ENCODE measurements at regions not wholly inside any gene's neighbourhood (a gene's known extent, or its start where the extent isn't known, plus 50 kb on each side); places are given as distances from the start of the nearest gene placed in this dataset.

DNA sequence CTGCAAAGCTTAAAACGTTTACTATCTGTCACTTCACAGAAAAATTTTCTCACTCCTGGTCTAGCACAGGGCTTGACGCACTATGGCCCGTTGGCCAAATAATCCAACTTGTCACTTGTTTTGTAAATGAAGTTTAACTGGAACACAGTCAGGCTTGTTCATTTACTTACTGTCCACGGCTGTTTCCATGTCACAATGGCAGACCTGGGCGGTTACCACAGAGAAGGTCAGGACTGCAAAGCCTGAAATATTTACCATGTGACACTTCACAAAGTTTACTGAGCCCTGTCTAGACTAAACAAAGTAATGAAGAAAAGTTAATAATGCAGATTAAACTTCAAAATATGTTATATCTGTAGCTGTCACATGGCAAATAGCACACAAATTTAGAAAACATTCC, 273.0 kb upstream of the GYPC start:
- Histone ChIP-seq H3K4me3 (ENCODE audit: insufficient read length, low read depth) (no peak overlapping the region), H3K4me1 (ENCODE audit: insufficient read depth, insufficient read length) (no peaks in the 10 kb centered on the region), H3K36me3 (ENCODE audit: insufficient read depth, insufficient read length, low read length) (no peaks in the 10 kb centered on the region), H3K9ac (ENCODE audit: insufficient read length, low read depth) (no peak overlapping the region), H3K9me3 (ENCODE audit: insufficient read depth, low read length) (peaks cover 22% of the 10 kb centered on the region), H3K27me3 (ENCODE audit: insufficient read depth, insufficient read length) (no peaks in the 10 kb centered on the region)
- TF ChIP-seq YY1 (IDR thresholded peaks at IDR 0.05; ENCODE audit: insufficient read depth, insufficient read length) (no peak), ZNF274 (IDR thresholded peaks at IDR 0.05; ENCODE audit: low read depth, low read length) (no peak), SUZ12 (IDR thresholded peaks at IDR 0.05; ENCODE audit: extremely low read depth, insufficient read depth, insufficient read length) (no peak)
- DNase-seq (ENCODE audit: low read depth, low spot score): no peak

- peaks cover 26% of the 10 kb centered on the region for H3K9me3 ChIP-seq (ENCODE audit: insufficient read depth, low read length)
- no peaks in the 10 kb centered on the region for H3K27me3 ChIP-seq (ENCODE audit: insufficient read depth, insufficient read length)
- no peaks in the 10 kb centered on the region for H3K4me1 ChIP-seq (ENCODE audit: insufficient read depth, insufficient read length)
- DNase-seq (ENCODE audit: low read depth, low spot score): no peak
- TF ChIP-seq ZNF274 (IDR thresholded peaks at IDR 0.05; ENCODE audit: low read depth, low read length) (no peak), YY1 (IDR thresholded peaks at IDR 0.05; ENCODE audit: insufficient read depth, insufficient read length) (no peak), SUZ12 (IDR thresholded peaks at IDR 0.05; ENCODE audit: extremely low read depth, insufficient read depth, insufficient read length) (no peak)
- no peak overlapping the region for H3K9ac ChIP-seq (ENCODE audit: insufficient read length, low read depth)
- no peak overlapping the region for H3K4me3 ChIP-seq (ENCODE audit: insufficient read length, low read depth)
- H3K36me3 ChIP-seq (ENCODE audit: insufficient read depth, insufficient read length, low read length): no peaks in the 10 kb centered on the region
Measured at GRCh38 chr2:126383800-126384199, 272.2 kb upstream of the GYPC start.

GRCh38 chr2:126385441-126385840, 270.5 kb upstream of the GYPC start:
- H3K4me1 ChIP-seq (ENCODE audit: insufficient read depth, insufficient read length): no peaks in the 10 kb centered on the region
- no peak overlapping the region for H3K4me3 ChIP-seq (ENCODE audit: insufficient read length, low read depth)
- H3K9ac ChIP-seq (ENCODE audit: insufficient read length, low read depth): no peak overlapping the region
- DNase-seq (ENCODE audit: low read depth, low spot score): no peak
- H3K9me3 ChIP-seq (ENCODE audit: insufficient read depth, low read length): peaks cover 26% of the 10 kb centered on the region
- H3K27me3 ChIP-seq (ENCODE audit: insufficient read depth, insufficient read length): no peaks in the 10 kb centered on the region
- no peaks in the 10 kb centered on the region for H3K36me3 ChIP-seq (ENCODE audit: insufficient read depth, insufficient read length, low read length)
- TF ChIP-seq YY1 (IDR thresholded peaks at IDR 0.05; ENCODE audit: insufficient read depth, insufficient read length) (no peak), SUZ12 (IDR thresholded peaks at IDR 0.05; ENCODE audit: extremely low read depth, insufficient read depth, insufficient read length) (no peak), ZNF274 (IDR thresholded peaks at IDR 0.05; ENCODE audit: low read depth, low read length) (no peak)

GRCh38 chr2:126385983-126386382, 270.0 kb upstream of the GYPC start:
- DNase-seq (ENCODE audit: low read depth, low spot score): no peak
- H3K36me3 ChIP-seq (ENCODE audit: insufficient read depth, insufficient read length, low read length): no peaks in the 10 kb centered on the region
- H3K27me3 ChIP-seq (ENCODE audit: insufficient read depth, insufficient read length): no peaks in the 10 kb centered on the region
- H3K4me1 ChIP-seq (ENCODE audit: insufficient read depth, insufficient read length): no peaks in the 10 kb centered on the region
- no peak for TF ChIP-seq ZNF274 (IDR thresholded peaks at IDR 0.05; ENCODE audit: low read depth, low read length)
- no peak for TF ChIP-seq YY1 (IDR thresholded peaks at IDR 0.05; ENCODE audit: insufficient read depth, insufficient read length)
- TF ChIP-seq SUZ12 (IDR thresholded peaks at IDR 0.05; ENCODE audit: extremely low read depth, insufficient read depth, insufficient read length): no peak
- no peak overlapping the region for H3K9ac ChIP-seq (ENCODE audit: insufficient read length, low read depth)
- H3K9me3 ChIP-seq (ENCODE audit: insufficient read depth, low read length): peaks cover 26% of the 10 kb centered on the region
- H3K4me3 ChIP-seq (ENCODE audit: insufficient read length, low read depth): no peak overlapping the region

DNA sequence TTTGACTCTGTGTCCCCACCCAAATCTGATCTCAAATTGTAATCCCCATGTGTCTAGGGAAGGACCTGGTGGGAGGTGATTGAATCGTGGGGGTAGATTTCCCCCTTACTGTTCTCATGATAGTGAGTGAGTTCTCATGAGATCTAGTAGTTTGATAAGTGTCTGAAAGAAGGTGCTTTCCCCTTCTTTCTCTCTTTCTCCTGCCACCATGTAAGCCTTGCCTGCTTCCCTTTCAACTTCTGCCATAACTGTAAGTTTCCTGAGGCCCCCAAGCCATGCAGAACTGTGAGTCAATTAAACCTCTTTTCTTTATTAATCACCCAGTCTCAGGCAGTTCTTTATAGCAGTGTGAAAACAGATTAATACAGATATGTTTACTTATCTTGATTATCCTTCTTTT, 266.5 kb upstream of the GYPC start:
- Histone ChIP-seq H3K9ac (ENCODE audit: insufficient read length, low read depth) (no peak overlapping the region), H3K4me3 (ENCODE audit: insufficient read length, low read depth) (no peak overlapping the region)
- TF ChIP-seq SUZ12 (IDR thresholded peaks at IDR 0.05; ENCODE audit: extremely low read depth, insufficient read depth, insufficient read length): no peak
- no peak for TF ChIP-seq YY1 (IDR thresholded peaks at IDR 0.05; ENCODE audit: insufficient read depth, insufficient read length)
- no peak for TF ChIP-seq ZNF274 (IDR thresholded peaks at IDR 0.05; ENCODE audit: low read depth, low read length)

DNA sequence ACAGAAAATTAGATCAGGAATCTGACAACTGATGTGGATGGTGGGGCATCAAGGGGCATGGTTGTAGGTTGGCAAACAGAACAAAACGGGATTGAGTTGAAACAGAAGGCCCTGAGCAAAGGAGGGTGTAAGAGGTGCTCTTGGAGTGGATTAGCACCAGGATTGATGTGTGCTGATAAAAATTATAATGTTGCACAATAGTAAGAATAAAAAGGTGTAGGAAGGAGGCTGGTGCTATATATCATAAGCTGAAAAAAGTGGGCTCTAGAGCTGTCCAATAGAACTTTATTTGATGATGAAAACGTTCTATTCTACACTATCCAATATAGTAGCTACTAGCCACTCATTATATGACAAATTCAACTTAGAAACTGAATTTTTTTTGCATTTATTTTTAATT, 263.1 kb upstream of the GYPC start:
- no peaks in the 10 kb centered on the region for H3K36me3 ChIP-seq (ENCODE audit: insufficient read depth, insufficient read length, low read length)
- H3K4me3 ChIP-seq (ENCODE audit: insufficient read length, low read depth): no peak overlapping the region
- DNase-seq (ENCODE audit: low read depth, low spot score): no peak
- H3K4me1 ChIP-seq (ENCODE audit: insufficient read depth, insufficient read length): no peaks in the 10 kb centered on the region
- H3K27me3 ChIP-seq (ENCODE audit: insufficient read depth, insufficient read length): no peaks in the 10 kb centered on the region
- TF ChIP-seq YY1 (IDR thresholded peaks at IDR 0.05; ENCODE audit: insufficient read depth, insufficient read length) (no peak), SUZ12 (IDR thresholded peaks at IDR 0.05; ENCODE audit: extremely low read depth, insufficient read depth, insufficient read length) (no peak), ZNF274 (IDR thresholded peaks at IDR 0.05; ENCODE audit: low read depth, low read length) (no peak)
- H3K9ac ChIP-seq (ENCODE audit: insufficient read length, low read depth): no peak overlapping the region
- peaks cover 9% of the 10 kb centered on the region; the same call in 1 of the 2 replicates for H3K9me3 ChIP-seq (ENCODE audit: insufficient read depth, low read length)

More for the DNA sequence above, 266.5 kb upstream of the GYPC start:
- no peaks in the 10 kb centered on the region for H3K36me3 ChIP-seq (ENCODE audit: insufficient read depth, insufficient read length, low read length)
- no peaks in the 10 kb centered on the region for H3K27me3 ChIP-seq (ENCODE audit: insufficient read depth, insufficient read length)
- DNase-seq (ENCODE audit: low read depth, low spot score): no peak
- no peaks in the 10 kb centered on the region for H3K4me1 ChIP-seq (ENCODE audit: insufficient read depth, insufficient read length)
- peaks cover 26% of the 10 kb centered on the region for H3K9me3 ChIP-seq (ENCODE audit: insufficient read depth, low read length)

- H3K4me1 ChIP-seq (ENCODE audit: insufficient read depth, insufficient read length): no peaks in the 10 kb centered on the region
- TF ChIP-seq YY1 (IDR thresholded peaks at IDR 0.05; ENCODE audit: insufficient read depth, insufficient read length) (no peak), SUZ12 (IDR thresholded peaks at IDR 0.05; ENCODE audit: extremely low read depth, insufficient read depth, insufficient read length) (no peak), ZNF274 (IDR thresholded peaks at IDR 0.05; ENCODE audit: low read depth, low read length) (no peak)
- H3K9me3 ChIP-seq (ENCODE audit: insufficient read depth, low read length): 0 out of 2 replicates have a peak, but pooled peaks cover 4% of the 10 kb centered on the region
- no peaks in the 10 kb centered on the region for H3K36me3 ChIP-seq (ENCODE audit: insufficient read depth, insufficient read length, low read length)
- no peak overlapping the region for H3K4me3 ChIP-seq (ENCODE audit: insufficient read length, low read depth)
- no peak for DNase-seq (ENCODE audit: low read depth, low spot score)
- H3K27me3 ChIP-seq (ENCODE audit: insufficient read depth, insufficient read length): no peaks in the 10 kb centered on the region
- no peak overlapping the region for H3K9ac ChIP-seq (ENCODE audit: insufficient read length, low read depth)
Measured at GRCh38 chr2:126399001-126399400, 257.0 kb upstream of the GYPC start.
